WTC11 (cell line): ENCODE measurements at regions not wholly inside any gene's neighbourhood (a gene's known extent, or its start where the extent isn't known, plus 50 kb on each side); places are given as distances from the start of the nearest gene placed in this dataset.

Source experiments
- ELF4 ChIP-seq: sonication (generic); formaldehyde crosslinking; IDR thresholded peaks from 2 replicates; pipeline ENCODE4 v1.8.1; 2022; ENCODE audit warnings: low read depth, mild to moderate bottlenecking, moderate library complexity, missing genetic modification reagents
- ETV6 ChIP-seq: sonication (generic); formaldehyde crosslinking; IDR thresholded peaks from 2 replicates; pipeline ENCODE4 v1.8.1; 2022; ENCODE audit warnings: mild to moderate bottlenecking, missing genetic modification reagents
- FOXK1 ChIP-seq: sonication (generic); formaldehyde crosslinking; IDR thresholded peaks from 2 replicates; pipeline ENCODE4 v1.8.0; 2022; ENCODE audit warnings: mild to moderate bottlenecking, moderate library complexity, missing genetic modification reagents
- IRF2 ChIP-seq: sonication (generic); formaldehyde crosslinking; IDR thresholded peaks from 2 replicates; pipeline ENCODE4 v1.8.0; 2022; ENCODE audit warnings: low read depth, missing genetic modification reagents, borderline replicate concordance
- NR3C1 ChIP-seq: sonication (generic); formaldehyde crosslinking; conservative IDR thresholded peaks from 2 replicates; pipeline ENCODE4 v1.8.1; 2023; ENCODE audit warnings: low read depth, mild to moderate bottlenecking, missing genetic modification reagents
- RELA ChIP-seq: sonication (generic); formaldehyde crosslinking; IDR thresholded peaks from 2 replicates; pipeline ENCODE4 v1.8.1; 2022; ENCODE audit warnings: missing genetic modification reagents, mild to moderate bottlenecking, borderline replicate concordance
- SP1 ChIP-seq: sonication (generic); formaldehyde crosslinking; conservative IDR thresholded peaks from 2 replicates; pipeline ENCODE4 v1.8.1; 2022; ENCODE audit warnings: missing genetic modification reagents
- TEAD4 ChIP-seq: sonication (generic); formaldehyde crosslinking; IDR thresholded peaks from 2 replicates; pipeline ENCODE4 v1.8.0; 2022; ENCODE audit warnings: mild to moderate bottlenecking, missing genetic modification reagents
- ZNF423 ChIP-seq: fragments of 250-450 bp; sonication (Bioruptor Pico); IDR thresholded peaks from 2 replicates; pipeline ENCODE4 v2.1.2; 2022; ENCODE audit warnings: mild to moderate bottlenecking, moderate library complexity
- TF ChIP-seq, protein P1 (sequence below): sonication (generic); formaldehyde crosslinking; IDR thresholded peaks from 2 replicates; pipeline ENCODE4 v1.8.1; 2023; ENCODE audit warnings: mild to moderate bottlenecking, missing genetic modification reagents, moderate library complexity
- TF ChIP-seq, protein P2 (sequence below): fragments of 200-600 bp; IDR thresholded peaks from 2 replicates; pipeline ENCODE4 v1.8.0; 2022; ENCODE audit warnings: antibody characterized with exemption
- TF ChIP-seq, protein P3 (sequence below): sonication (generic); formaldehyde crosslinking; conservative IDR thresholded peaks from 2 replicates; pipeline ENCODE4 v1.8.1; 2022; ENCODE audit warnings: mild to moderate bottlenecking, missing genetic modification reagents
- TF ChIP-seq, protein P4 (sequence below): sonication (generic); formaldehyde crosslinking; IDR thresholded peaks from 2 replicates; pipeline ENCODE4 v1.8.0; 2022; ENCODE audit warnings: mild to moderate bottlenecking, missing genetic modification reagents
- TF ChIP-seq, protein P5 (sequence below): sonication (generic); formaldehyde crosslinking; IDR thresholded peaks from 2 replicates; pipeline ENCODE4 v1.8.1; 2022; ENCODE audit warnings: low read depth, mild to moderate bottlenecking, moderate library complexity, missing genetic modification reagents, borderline replicate concordance

DNA sequence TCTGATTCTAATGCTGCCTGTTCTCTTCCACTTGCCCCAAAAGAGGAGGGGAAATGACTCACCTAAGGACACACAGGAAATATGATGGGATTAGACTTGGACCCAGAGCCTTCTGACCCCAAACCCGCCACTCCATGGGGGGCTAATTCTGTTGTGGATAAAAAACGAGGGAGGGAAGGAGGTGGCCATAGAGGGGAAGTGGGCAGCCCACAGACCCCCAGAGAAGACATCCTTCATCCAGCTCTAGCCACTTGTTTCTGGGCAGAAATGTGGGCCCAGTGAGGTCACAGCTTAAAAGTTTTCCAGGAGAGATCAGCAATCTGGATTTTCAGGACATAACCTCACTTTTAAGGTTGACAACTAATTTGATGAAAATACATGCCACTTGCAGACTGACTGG is 202.1 kb downstream of the ANKRD60 start:
- TF ChIP-seq, protein P1, sequence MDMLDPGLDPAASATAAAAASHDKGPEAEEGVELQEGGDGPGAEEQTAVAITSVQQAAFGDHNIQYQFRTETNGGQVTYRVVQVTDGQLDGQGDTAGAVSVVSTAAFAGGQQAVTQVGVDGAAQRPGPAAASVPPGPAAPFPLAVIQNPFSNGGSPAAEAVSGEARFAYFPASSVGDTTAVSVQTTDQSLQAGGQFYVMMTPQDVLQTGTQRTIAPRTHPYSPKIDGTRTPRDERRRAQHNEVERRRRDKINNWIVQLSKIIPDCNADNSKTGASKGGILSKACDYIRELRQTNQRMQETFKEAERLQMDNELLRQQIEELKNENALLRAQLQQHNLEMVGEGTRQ: no peak
- TF ChIP-seq, protein P2, sequence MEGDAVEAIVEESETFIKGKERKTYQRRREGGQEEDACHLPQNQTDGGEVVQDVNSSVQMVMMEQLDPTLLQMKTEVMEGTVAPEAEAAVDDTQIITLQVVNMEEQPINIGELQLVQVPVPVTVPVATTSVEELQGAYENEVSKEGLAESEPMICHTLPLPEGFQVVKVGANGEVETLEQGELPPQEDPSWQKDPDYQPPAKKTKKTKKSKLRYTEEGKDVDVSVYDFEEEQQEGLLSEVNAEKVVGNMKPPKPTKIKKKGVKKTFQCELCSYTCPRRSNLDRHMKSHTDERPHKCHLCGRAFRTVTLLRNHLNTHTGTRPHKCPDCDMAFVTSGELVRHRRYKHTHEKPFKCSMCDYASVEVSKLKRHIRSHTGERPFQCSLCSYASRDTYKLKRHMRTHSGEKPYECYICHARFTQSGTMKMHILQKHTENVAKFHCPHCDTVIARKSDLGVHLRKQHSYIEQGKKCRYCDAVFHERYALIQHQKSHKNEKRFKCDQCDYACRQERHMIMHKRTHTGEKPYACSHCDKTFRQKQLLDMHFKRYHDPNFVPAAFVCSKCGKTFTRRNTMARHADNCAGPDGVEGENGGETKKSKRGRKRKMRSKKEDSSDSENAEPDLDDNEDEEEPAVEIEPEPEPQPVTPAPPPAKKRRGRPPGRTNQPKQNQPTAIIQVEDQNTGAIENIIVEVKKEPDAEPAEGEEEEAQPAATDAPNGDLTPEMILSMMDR: no peak
- TF ChIP-seq NR3C1 (CRISPR knock-in tag) (no peak), IRF2 (CRISPR knock-in tag) (no peak), SP1 (CRISPR knock-in tag) (no peak), FOXK1 (no peak), ELF4 (CRISPR knock-in tag) (no peak), TEAD4 (CRISPR knock-in tag) (no peak), ETV6 (CRISPR knock-in tag) (no peak), ZNF423 (no peak), RELA (no peak)
- TF ChIP-seq, protein P3, sequence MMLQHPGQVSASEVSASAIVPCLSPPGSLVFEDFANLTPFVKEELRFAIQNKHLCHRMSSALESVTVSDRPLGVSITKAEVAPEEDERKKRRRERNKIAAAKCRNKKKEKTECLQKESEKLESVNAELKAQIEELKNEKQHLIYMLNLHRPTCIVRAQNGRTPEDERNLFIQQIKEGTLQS: no peak
- TF ChIP-seq, protein P4, sequence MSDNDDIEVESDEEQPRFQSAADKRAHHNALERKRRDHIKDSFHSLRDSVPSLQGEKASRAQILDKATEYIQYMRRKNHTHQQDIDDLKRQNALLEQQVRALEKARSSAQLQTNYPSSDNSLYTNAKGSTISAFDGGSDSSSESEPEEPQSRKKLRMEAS (CRISPR knock-in tag): no peak
- TF ChIP-seq, protein P5, sequence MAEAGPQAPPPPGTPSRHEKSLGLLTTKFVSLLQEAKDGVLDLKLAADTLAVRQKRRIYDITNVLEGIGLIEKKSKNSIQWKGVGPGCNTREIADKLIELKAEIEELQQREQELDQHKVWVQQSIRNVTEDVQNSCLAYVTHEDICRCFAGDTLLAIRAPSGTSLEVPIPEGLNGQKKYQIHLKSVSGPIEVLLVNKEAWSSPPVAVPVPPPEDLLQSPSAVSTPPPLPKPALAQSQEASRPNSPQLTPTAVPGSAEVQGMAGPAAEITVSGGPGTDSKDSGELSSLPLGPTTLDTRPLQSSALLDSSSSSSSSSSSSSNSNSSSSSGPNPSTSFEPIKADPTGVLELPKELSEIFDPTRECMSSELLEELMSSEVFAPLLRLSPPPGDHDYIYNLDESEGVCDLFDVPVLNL (CRISPR knock-in tag): no peak
